GM12874 (cell line): ENCODE measurements at regions not wholly inside any gene's neighbourhood (a gene's known extent, or its start where the extent isn't known, plus 50 kb on each side); places are given as distances from the start of the nearest gene placed in this dataset.

Experiments used
- CTCF ChIP-seq: IDR thresholded peaks from 2 replicates; pipeline ENCODE4 v1.5.1; 2011; ENCODE audit warnings: low read depth, mild to moderate bottlenecking, control low read depth, low read length, moderate library complexity; ENCODE audit not compliant: insufficient read depth

- no peak for TF ChIP-seq CTCF
Measured at GRCh38 chr18:35837922-35838496, 134.5 kb upstream of the RMP24 start.

- no peak for TF ChIP-seq CTCF
Measured at GRCh38 chr18:35841283-35841682, 131.2 kb upstream of the RMP24 start.

- TF ChIP-seq CTCF: no peak
Measured at GRCh38 chr18:35842536-35842935, 129.9 kb upstream of the RMP24 start.

- TF ChIP-seq CTCF: no peak
Measured at GRCh38 chr18:35851286-35851970, 121.1 kb upstream of the RMP24 start.

- TF ChIP-seq CTCF: no peak
Measured at GRCh38 chr18:35852786-35853185, 119.7 kb upstream of the RMP24 start.

- no peak for TF ChIP-seq CTCF
Measured at GRCh38 chr18:35854095-35854494, 118.4 kb upstream of the RMP24 start.

GRCh38 chr18:35856178-35856577 lies 116.3 kb upstream of the RMP24 start:
- TF ChIP-seq CTCF: no peak
